ENCODE measurements at regions not wholly inside any gene's neighbourhood (a gene's known extent, or its start where the extent isn't known, plus 50 kb on each side); places are given as distances from the start of the nearest gene placed in this dataset.
A peak's percentile ranks its signal among the peaks of the same experiment; 100 is the strongest.

- H3K27ac Mint-ChIP-seq, result peak overlapping the region; percentile 90
- peaks cover 11% of the 10 kb centered on the region for H3K9me3 Mint-ChIP-seq
- peaks cover 85% of the 10 kb centered on the region for H3K4me1 Mint-ChIP-seq
- peak overlapping the region; percentile 72 for H3K4me3 Mint-ChIP-seq
- no peak for DNase-seq
- H3K36me3 Mint-ChIP-seq, result peaks cover 18% of the 10 kb centered on the region
- H3K27me3 Mint-ChIP-seq, result no peaks in the 10 kb centered on the region
These were observed 61.1 kb upstream of the SNX9 start for GRCh38 chr6:157761926-157762325.

GRCh38 chr6:157762636-157763035, 60.4 kb upstream of the SNX9 start:
- H3K27me3 Mint-ChIP-seq, result no peaks in the 10 kb centered on the region
- peak overlapping the region; percentile 90 for H3K27ac Mint-ChIP-seq
- H3K4me3 Mint-ChIP-seq, result peak overlapping the region; percentile 48
- H3K4me1 Mint-ChIP-seq, result peaks cover 86% of the 10 kb centered on the region
- peaks cover 11% of the 10 kb centered on the region for H3K9me3 Mint-ChIP-seq
- H3K36me3 Mint-ChIP-seq, result peaks cover 23% of the 10 kb centered on the region
- no peak for DNase-seq

GRCh38 chr6:157763129-157763903, 59.7 kb upstream of the SNX9 start:
- Mint-ChIP-seq H3K36me3 (peaks cover 25% of the 10 kb centered on the region), H3K27me3 (no peaks in the 10 kb centered on the region), H3K27ac (peak overlapping the region; percentile 90), H3K9me3 (peaks cover 9% of the 10 kb centered on the region), H3K4me3 (peak overlapping the region; percentile 49), H3K4me1 (peaks cover 86% of the 10 kb centered on the region)
- DNase-seq, result peak; percentile 46

GRCh38 chr6:157763904-157764177, 59.2 kb upstream of the SNX9 start:
- Mint-ChIP-seq H3K4me1 (peaks cover 84% of the 10 kb centered on the region), H3K27ac (peak overlapping the region; percentile 90), H3K27me3 (no peaks in the 10 kb centered on the region), H3K4me3 (peak overlapping the region; percentile 49), H3K36me3 (peaks cover 22% of the 10 kb centered on the region), H3K9me3 (peaks cover 4% of the 10 kb centered on the region)
- DNase-seq, result no peak

GRCh38 chr6:157764178-157765068, 58.6 kb upstream of the SNX9 start:
- Mint-ChIP-seq H3K27ac (peak overlapping the region; percentile 90), H3K4me3 (peak overlapping the region; percentile 49), H3K4me1 (peaks cover 84% of the 10 kb centered on the region), H3K36me3 (peaks cover 26% of the 10 kb centered on the region), H3K27me3 (no peaks in the 10 kb centered on the region), H3K9me3 (peaks cover 3% of the 10 kb centered on the region)
- DNase-seq, result peak; percentile 92

- DNase-seq, result no peak
- Mint-ChIP-seq H3K27ac (peak overlapping the region; percentile 86), H3K36me3 (peaks cover 25% of the 10 kb centered on the region), H3K9me3 (peaks cover 3% of the 10 kb centered on the region), H3K4me1 (peaks cover 73% of the 10 kb centered on the region), H3K4me3 (no peak overlapping the region), H3K27me3 (no peaks in the 10 kb centered on the region)
These were observed 55.9 kb upstream of the SNX9 start for GRCh38 chr6:157766901-157767774.

- no peak overlapping the region for H3K4me3 Mint-ChIP-seq
- peaks cover 25% of the 10 kb centered on the region for H3K36me3 Mint-ChIP-seq
- H3K27me3 Mint-ChIP-seq, result no peaks in the 10 kb centered on the region
- no peak for DNase-seq
- peak overlapping the region; percentile 86 for H3K27ac Mint-ChIP-seq
- peaks cover 72% of the 10 kb centered on the region for H3K4me1 Mint-ChIP-seq
- H3K9me3 Mint-ChIP-seq, result peaks cover 3% of the 10 kb centered on the region
These were observed 55.3 kb upstream of the SNX9 start for GRCh38 chr6:157767775-157768156.

- H3K9me3 Mint-ChIP-seq, result peaks cover 3% of the 10 kb centered on the region
- H3K27me3 Mint-ChIP-seq, result no peaks in the 10 kb centered on the region
- DNase-seq, result no peak
- peak overlapping the region; percentile 19 for H3K4me3 Mint-ChIP-seq
- H3K4me1 Mint-ChIP-seq, result peaks cover 71% of the 10 kb centered on the region
- peaks cover 25% of the 10 kb centered on the region for H3K36me3 Mint-ChIP-seq
- H3K27ac Mint-ChIP-seq, result peak overlapping the region; percentile 86
These were observed 54.7 kb upstream of the SNX9 start for GRCh38 chr6:157768304-157768703.

- Mint-ChIP-seq H3K9me3 (peaks cover 10% of the 10 kb centered on the region), H3K4me3 (peak overlapping the region; percentile 40), H3K36me3 (peaks cover 29% of the 10 kb centered on the region), H3K27me3 (no peaks in the 10 kb centered on the region), H3K27ac (peak overlapping the region; percentile 94), H3K4me1 (peaks cover 71% of the 10 kb centered on the region)
- no peak for DNase-seq
These were observed 54.0 kb upstream of the SNX9 start for GRCh38 chr6:157768863-157769551.

GRCh38 chr6:157769776-157770426, 53.1 kb upstream of the SNX9 start:
- peak overlapping the region; percentile 40 for H3K4me3 Mint-ChIP-seq
- H3K27me3 Mint-ChIP-seq, result no peaks in the 10 kb centered on the region
- peak overlapping the region; percentile 94 for H3K27ac Mint-ChIP-seq
- peaks cover 13% of the 10 kb centered on the region for H3K9me3 Mint-ChIP-seq
- peaks cover 64% of the 10 kb centered on the region for H3K4me1 Mint-ChIP-seq
- peaks cover 29% of the 10 kb centered on the region for H3K36me3 Mint-ChIP-seq
- no peak for DNase-seq

GRCh38 chr6:157770946-157771345, 52.1 kb upstream of the SNX9 start:
- Mint-ChIP-seq H3K36me3 (peaks cover 28% of the 10 kb centered on the region), H3K27me3 (no peaks in the 10 kb centered on the region), H3K4me3 (no peak overlapping the region), H3K9me3 (peaks cover 12% of the 10 kb centered on the region), H3K27ac (no peak overlapping the region), H3K4me1 (peaks cover 57% of the 10 kb centered on the region)
- no peak for DNase-seq

GRCh38 chr6:157772820-157773219, 50.2 kb upstream of the SNX9 start:
- peaks cover 17% of the 10 kb centered on the region for H3K36me3 Mint-ChIP-seq
- H3K27ac Mint-ChIP-seq, result no peak overlapping the region
- no peaks in the 10 kb centered on the region for H3K27me3 Mint-ChIP-seq
- no peak for DNase-seq
- no peak overlapping the region for H3K4me3 Mint-ChIP-seq
- H3K4me1 Mint-ChIP-seq, result peaks cover 40% of the 10 kb centered on the region
- H3K9me3 Mint-ChIP-seq, result peaks cover 9% of the 10 kb centered on the region
